IgD-negative memory B cell (primary cell): ENCODE measurements at regions not wholly inside any gene's neighbourhood (a gene's known extent, or its start where the extent isn't known, plus 50 kb on each side); places are given as distances from the start of the nearest gene placed in this dataset.
A peak's percentile ranks its signal among the peaks of the same experiment; 100 is the strongest.

Experiments used
- H3K27ac Mint-ChIP-seq, 3 donors: one replicate each; pipeline ENCODE4 v1.8.0; 2020 to 2022; ENCODE audit warnings: mild to moderate bottlenecking in 3 of 3, mixed read lengths in 3 of 3, moderate library complexity in 1 of 3
- H3K27me3 Mint-ChIP-seq: one replicate; pipeline ENCODE4 v1.8.0; 2021; ENCODE audit warnings: mixed read lengths
- H3K36me3 Mint-ChIP-seq: one replicate; pipeline ENCODE4 v1.8.0; 2020; ENCODE audit warnings: mild to moderate bottlenecking, mixed read lengths
- H3K4me1 Mint-ChIP-seq, 3 donors: one replicate each; pipeline ENCODE4 v1.8.0; 2020 to 2022; ENCODE audit warnings: mixed read lengths in 3 of 3, mild to moderate bottlenecking in 1 of 3
- H3K4me3 Mint-ChIP-seq, 4 donors: one replicate each; pipeline ENCODE4 v1.8.0; 2020 to 2022; ENCODE audit warnings: mild to moderate bottlenecking in 4 of 4, mixed read lengths in 4 of 4, moderate library complexity in 3 of 4
- H3K9me3 Mint-ChIP-seq, 3 donors: one replicate each; pipeline ENCODE4 v1.8.0; 2020 to 2021; ENCODE audit warnings: mixed read lengths in 3 of 3, mild to moderate bottlenecking in 1 of 3

GRCh38 chr11:20261526-20261925 is 101.3 kb upstream of the DBX1 start:
- Mint-ChIP-seq H3K9me3 (peaks cover 0 to 2% (median 0%) of the 10 kb centered on the region in 3 donors), H3K27ac (no peak overlapping the region), H3K27me3 (peaks cover 13% of the 10 kb centered on the region), H3K36me3 (no peaks in the 10 kb centered on the region), H3K4me3 (no peak overlapping the region), H3K4me1 (no peaks in the 10 kb centered on the region)

GRCh38 chr11:20260307-20260706 is 100.0 kb upstream of the DBX1 start:
- Mint-ChIP-seq H3K4me1 (no peaks in the 10 kb centered on the region), H3K4me3 (no peak overlapping the region), H3K9me3 (peaks cover 0 to 2% (median 0%) of the 10 kb centered on the region in 3 donors), H3K27ac (no peak overlapping the region), H3K27me3 (peaks cover 13% of the 10 kb centered on the region), H3K36me3 (no peaks in the 10 kb centered on the region)

- H3K27me3 Mint-ChIP-seq = peaks cover 13% of the 10 kb centered on the region
- no peak overlapping the region for H3K4me3 Mint-ChIP-seq
Observed at GRCh38 chr11:20259506-20259905, 99.2 kb upstream of the DBX1 start.

GRCh38 chr11:20258376-20258895 is 98.2 kb upstream of the DBX1 start:
- Mint-ChIP-seq H3K4me3 (no peak overlapping the region), H3K27ac (no peak overlapping the region), H3K9me3 (peaks cover 0 to 2% (median 0%) of the 10 kb centered on the region in 3 donors), H3K4me1 (no peaks in the 10 kb centered on the region), H3K27me3 (peaks cover 13% of the 10 kb centered on the region), H3K36me3 (no peaks in the 10 kb centered on the region)

More at GRCh38 chr11:20259506-20259905, 99.2 kb upstream of the DBX1 start:
- H3K9me3 Mint-ChIP-seq = peaks cover 0 to 2% (median 0%) of the 10 kb centered on the region in 3 donors
- no peaks in the 10 kb centered on the region for H3K4me1 Mint-ChIP-seq
- no peaks in the 10 kb centered on the region for H3K36me3 Mint-ChIP-seq
- H3K27ac Mint-ChIP-seq = no peak overlapping the region

- no peaks in the 10 kb centered on the region for H3K36me3 Mint-ChIP-seq
- H3K9me3 Mint-ChIP-seq = peaks cover 0 to 2% (median 1%) of the 10 kb centered on the region in 3 donors
- H3K27me3 Mint-ChIP-seq = peaks cover 13% of the 10 kb centered on the region
- no peaks in the 10 kb centered on the region for H3K4me1 Mint-ChIP-seq
- no peak overlapping the region for H3K27ac Mint-ChIP-seq
- no peak overlapping the region for H3K4me3 Mint-ChIP-seq
Observed at GRCh38 chr11:20256925-20257324, 96.7 kb upstream of the DBX1 start.

- Mint-ChIP-seq H3K4me3 (no peak overlapping the region), H3K9me3 (peaks cover 0 to 1% (median 0%) of the 10 kb centered on the region in 3 donors), H3K4me1 (no peaks in the 10 kb centered on the region), H3K27ac (no peak overlapping the region), H3K27me3 (peaks cover 2% of the 10 kb centered on the region), H3K36me3 (no peaks in the 10 kb centered on the region)
Observed at GRCh38 chr11:20253796-20254195, 93.5 kb upstream of the DBX1 start.

- no peaks in the 10 kb centered on the region for H3K36me3 Mint-ChIP-seq
- no peaks in the 10 kb centered on the region for H3K27me3 Mint-ChIP-seq
- H3K27ac Mint-ChIP-seq = no peak overlapping the region
- H3K4me3 Mint-ChIP-seq = no peak overlapping the region
- no peaks in the 10 kb centered on the region for H3K4me1 Mint-ChIP-seq
- H3K9me3 Mint-ChIP-seq = peaks cover 0 to 1% (median 0%) of the 10 kb centered on the region in 3 donors
Observed at GRCh38 chr11:20251496-20251895, 91.2 kb upstream of the DBX1 start.

- Mint-ChIP-seq H3K4me3 (no peak overlapping the region), H3K4me1 (no peaks in the 10 kb centered on the region), H3K36me3 (no peaks in the 10 kb centered on the region), H3K27me3 (no peaks in the 10 kb centered on the region), H3K27ac (no peak overlapping the region), H3K9me3 (peaks cover 0 to 1% (median 0%) of the 10 kb centered on the region in 3 donors)
Observed at GRCh38 chr11:20250644-20251247, 90.5 kb upstream of the DBX1 start.

GRCh38 chr11:20249796-20250195 is 89.5 kb upstream of the DBX1 start:
- Mint-ChIP-seq H3K27me3 (no peaks in the 10 kb centered on the region), H3K4me1 (no peaks in the 10 kb centered on the region), H3K4me3 (no peak overlapping the region), H3K36me3 (no peaks in the 10 kb centered on the region), H3K27ac (no peak overlapping the region), H3K9me3 (peaks cover 0 to 1% (median 0%) of the 10 kb centered on the region in 3 donors)

- no peaks in the 10 kb centered on the region for H3K4me1 Mint-ChIP-seq
- no peaks in the 10 kb centered on the region for H3K36me3 Mint-ChIP-seq
- H3K27me3 Mint-ChIP-seq = no peaks in the 10 kb centered on the region
- H3K4me3 Mint-ChIP-seq = no peak overlapping the region
- no peak overlapping the region for H3K27ac Mint-ChIP-seq
- peaks cover 0 to 1% (median 0%) of the 10 kb centered on the region in 3 donors for H3K9me3 Mint-ChIP-seq
Observed at GRCh38 chr11:20249378-20249777, 89.1 kb upstream of the DBX1 start.

- peaks cover 0 to 1% (median 0%) of the 10 kb centered on the region in 3 donors for H3K9me3 Mint-ChIP-seq
- no peaks in the 10 kb centered on the region for H3K27me3 Mint-ChIP-seq
- H3K27ac Mint-ChIP-seq = no peak overlapping the region
- no peaks in the 10 kb centered on the region for H3K36me3 Mint-ChIP-seq
- no peaks in the 10 kb centered on the region for H3K4me1 Mint-ChIP-seq
- H3K4me3 Mint-ChIP-seq = no peak overlapping the region
Observed at GRCh38 chr11:20248871-20249270, 88.6 kb upstream of the DBX1 start.

GRCh38 chr11:20248121-20248772 is 88.0 kb upstream of the DBX1 start:
- Mint-ChIP-seq H3K27ac (no peak overlapping the region), H3K36me3 (no peaks in the 10 kb centered on the region), H3K4me1 (no peaks in the 10 kb centered on the region), H3K4me3 (no peak overlapping the region), H3K27me3 (peaks cover 2% of the 10 kb centered on the region), H3K9me3 (peaks cover 0 to under 1% (median 0%) of the 10 kb centered on the region in 3 donors)

GRCh38 chr11:20247591-20248007 is 87.3 kb upstream of the DBX1 start:
- Mint-ChIP-seq H3K27ac (no peak overlapping the region), H3K27me3 (peaks cover 2% of the 10 kb centered on the region), H3K4me1 (no peaks in the 10 kb centered on the region), H3K4me3 (no peak overlapping the region), H3K9me3 (no peaks in the 10 kb centered on the region), H3K36me3 (no peaks in the 10 kb centered on the region)

GRCh38 chr11:20243974-20244373 is 83.7 kb upstream of the DBX1 start:
- Mint-ChIP-seq H3K27me3 (peaks cover 2% of the 10 kb centered on the region), H3K36me3 (peaks cover 5% of the 10 kb centered on the region), H3K27ac (no peak overlapping the region), H3K9me3 (peaks cover 0 to 8% (median 4%) of the 10 kb centered on the region in 3 donors), H3K4me3 (peak overlapping the region in 1 of 4 donors; percentile 30), H3K4me1 (no peaks in the 10 kb centered on the region)

- Mint-ChIP-seq H3K36me3 (peaks cover 5% of the 10 kb centered on the region), H3K4me1 (no peaks in the 10 kb centered on the region), H3K9me3 (peaks cover 3 to 20% (median 9%) of the 10 kb centered on the region in 3 donors), H3K4me3 (no peak overlapping the region), H3K27ac (no peak overlapping the region), H3K27me3 (peaks cover 4% of the 10 kb centered on the region)
Observed at GRCh38 chr11:20238712-20239111, 78.4 kb upstream of the DBX1 start.

- peaks cover 3% of the 10 kb centered on the region for H3K27me3 Mint-ChIP-seq
- H3K36me3 Mint-ChIP-seq = peaks cover 1% of the 10 kb centered on the region
- H3K4me1 Mint-ChIP-seq = no peaks in the 10 kb centered on the region
- peak overlapping the region in 1 of 4 donors; percentile 72 for H3K4me3 Mint-ChIP-seq
- H3K27ac Mint-ChIP-seq = no peak overlapping the region
- H3K9me3 Mint-ChIP-seq = peaks cover 5 to 23% (median 12%) of the 10 kb centered on the region in 3 donors
Observed at GRCh38 chr11:20235164-20235563, 74.9 kb upstream of the DBX1 start.
